Astrocyte (in vitro differentiated cells and primary cell): ENCODE measurements at regions not wholly inside any gene's neighbourhood (a gene's known extent, or its start where the extent isn't known, plus 50 kb on each side); places are given as distances from the start of the nearest gene placed in this dataset.

Experiments
- DNase-seq: peaks from one replicate; pipeline ENCODE4 v3.0.0-alpha.2; 2010; ENCODE audit warnings: low read depth
- FAIRE-seq: peaks from 2 replicates; lab custom pipeline; 2011; peaks lifted over from hg19 to GRCh38; lab: Jason Lieb, UNC
- H2AFZ ChIP-seq: 2 replicates; pipeline ENCODE4 v1.6.0; 2012; ENCODE audit warnings: low read depth, low read length, inconsistent platforms
- H3K27ac ChIP-seq: 2 replicates; pipeline ENCODE4 v1.5.1; 2011; ENCODE audit warnings: low read depth, low read length, inconsistent platforms
- H3K27me3 ChIP-seq: 2 replicates; pipeline ENCODE4 v1.6.0; 2011; ENCODE audit warnings: low read length, inconsistent platforms; ENCODE audit not compliant: insufficient read depth
- H3K36me3 ChIP-seq: 2 replicates; pipeline ENCODE4 v1.5.1; 2011; ENCODE audit warnings: low read length, inconsistent platforms; ENCODE audit not compliant: insufficient read depth
- H3K4me1 ChIP-seq: 2 replicates; pipeline ENCODE4 v1.5.1; 2011; ENCODE audit warnings: low read length, inconsistent platforms; ENCODE audit not compliant: insufficient read depth
- H3K4me2 ChIP-seq: 2 replicates; pipeline ENCODE4 v1.6.0; 2012; ENCODE audit warnings: low read length, inconsistent platforms
- H3K4me3 ChIP-seq: 2 replicates; pipeline ENCODE4 v1.5.1; 2011; ENCODE audit warnings: low read depth, mild to moderate bottlenecking, low read length, inconsistent platforms; ENCODE audit not compliant: insufficient read depth
- H3K79me2 ChIP-seq: 2 replicates; pipeline ENCODE4 v1.6.0; 2012; ENCODE audit warnings: mild to moderate bottlenecking, low read length, inconsistent platforms; ENCODE audit not compliant: insufficient read depth
- H3K9ac ChIP-seq: 2 replicates; pipeline ENCODE4 v1.6.0; 2012; ENCODE audit warnings: mild to moderate bottlenecking, low read length, inconsistent platforms
- H3K9me3 ChIP-seq: 2 replicates; pipeline ENCODE4 v1.5.1; 2012; ENCODE audit warnings: low read depth, mild to moderate bottlenecking, low read length, inconsistent platforms; ENCODE audit not compliant: insufficient read depth
- H4K20me1 ChIP-seq: 2 replicates; pipeline ENCODE4 v1.6.0; 2012; ENCODE audit warnings: low read length, inconsistent platforms; ENCODE audit not compliant: insufficient read depth
- H3K27ac Mint-ChIP-seq: one replicate; pipeline ENCODE4 v1.8.0; 2021; ENCODE audit warnings: mild to moderate bottlenecking, mixed read lengths; ENCODE audit not compliant: unreplicated experiment
- H3K27me3 Mint-ChIP-seq: one replicate; pipeline ENCODE4 v1.8.0; 2021; ENCODE audit warnings: low read depth, mixed read lengths; ENCODE audit not compliant: unreplicated experiment
- H3K36me3 Mint-ChIP-seq: one replicate; pipeline ENCODE4 v1.8.0; 2021; ENCODE audit warnings: low read depth, mixed read lengths; ENCODE audit not compliant: unreplicated experiment
- H3K4me1 Mint-ChIP-seq: one replicate; pipeline ENCODE4 v1.8.0; 2021; ENCODE audit warnings: low read depth, mixed read lengths; ENCODE audit not compliant: unreplicated experiment
- H3K4me3 Mint-ChIP-seq: one replicate; pipeline ENCODE4 v1.8.0; 2021; ENCODE audit warnings: mild to moderate bottlenecking, moderate library complexity, mixed read lengths; ENCODE audit not compliant: unreplicated experiment
- H3K9me3 Mint-ChIP-seq: one replicate; pipeline ENCODE4 v1.8.0; 2021; ENCODE audit warnings: mild to moderate bottlenecking, mixed read lengths; ENCODE audit not compliant: unreplicated experiment
- CTCF ChIP-seq: IDR thresholded peaks from 2 replicates; pipeline ENCODE4 v1.5.1; 2011; ENCODE audit warnings: low read depth, mild to moderate bottlenecking, inconsistent platforms, low read length, moderate library complexity; ENCODE audit not compliant: insufficient read depth
- EZH2 ChIP-seq: IDR thresholded peaks from 2 replicates; pipeline ENCODE4 v1.6.1; 2012; ENCODE audit warnings: mild to moderate bottlenecking, low read length, inconsistent platforms; ENCODE audit not compliant: insufficient read depth

- Mint-ChIP-seq H3K36me3 (no peaks in the 10 kb centered on the region), H3K4me3 (no peak overlapping the region), H3K4me1 (no peaks in the 10 kb centered on the region), H3K27ac (no peak overlapping the region), H3K27me3 (no peaks in the 10 kb centered on the region), H3K9me3 (no peaks in the 10 kb centered on the region)
- H3K4me3 ChIP-seq: no peak overlapping the region
- H3K79me2 ChIP-seq: no peaks in the 10 kb centered on the region
- no peak for TF ChIP-seq EZH2
- TF ChIP-seq CTCF: no peak
- no peaks in the 10 kb centered on the region for H4K20me1 ChIP-seq
- H3K27me3 ChIP-seq: no peaks in the 10 kb centered on the region
- no peak overlapping the region for H3K27ac ChIP-seq
- no peaks in the 10 kb centered on the region for H3K9me3 ChIP-seq
- no peak overlapping the region for H2AFZ ChIP-seq
- no peak overlapping the region for H3K4me2 ChIP-seq
- H3K36me3 ChIP-seq: no peaks in the 10 kb centered on the region
- H3K9ac ChIP-seq: no peak overlapping the region
- DNase-seq: no peak
- no peaks in the 10 kb centered on the region for H3K4me1 ChIP-seq
- no peak for FAIRE-seq
Observed at GRCh38 chr4:129167640-129168260, 71.8 kb downstream of the C4orf33 start.

DNA sequence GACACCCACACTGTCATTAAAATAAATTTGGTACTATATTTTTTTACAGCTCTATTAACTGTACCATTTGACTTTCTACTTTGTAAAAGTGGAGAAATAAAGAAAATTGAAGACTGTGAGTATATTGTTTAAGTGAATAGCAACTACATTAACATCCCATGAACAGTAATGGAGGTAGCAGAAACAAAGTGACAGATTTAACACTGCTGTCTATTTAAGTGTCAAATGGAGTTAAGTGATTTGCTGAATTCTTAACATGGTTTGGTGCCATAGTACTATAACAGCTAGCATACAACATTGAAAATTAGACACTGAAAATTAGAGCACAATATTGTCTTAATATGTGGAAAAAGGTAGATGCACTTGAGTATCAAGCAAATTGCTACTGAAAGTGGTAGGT lies 76.2 kb downstream of the C4orf33 start:
- no peak overlapping the region for H3K4me2 ChIP-seq
- no peak for FAIRE-seq
- Mint-ChIP-seq H3K27ac (no peak overlapping the region), H3K9me3 (no peaks in the 10 kb centered on the region), H3K4me3 (no peak overlapping the region), H3K4me1 (no peaks in the 10 kb centered on the region), H3K27me3 (no peaks in the 10 kb centered on the region), H3K36me3 (no peaks in the 10 kb centered on the region)
- no peaks in the 10 kb centered on the region for H3K9me3 ChIP-seq
- H4K20me1 ChIP-seq: no peaks in the 10 kb centered on the region
- TF ChIP-seq CTCF (no peak), EZH2 (no peak)
- DNase-seq: no peak
- H3K79me2 ChIP-seq: no peaks in the 10 kb centered on the region
- no peaks in the 10 kb centered on the region for H3K36me3 ChIP-seq
- no peak overlapping the region for H2AFZ ChIP-seq
- no peaks in the 10 kb centered on the region for H3K4me1 ChIP-seq
- H3K4me3 ChIP-seq: no peak overlapping the region
- H3K27ac ChIP-seq: no peak overlapping the region
- H3K9ac ChIP-seq: no peak overlapping the region
- no peaks in the 10 kb centered on the region for H3K27me3 ChIP-seq

GRCh38 chr4:129176864-129177263 lies 80.9 kb downstream of the C4orf33 start:
- Histone ChIP-seq H2AFZ (no peak overlapping the region), H3K36me3 (no peaks in the 10 kb centered on the region), H3K27ac (no peak overlapping the region), H4K20me1 (no peaks in the 10 kb centered on the region), H3K9me3 (no peaks in the 10 kb centered on the region), H3K27me3 (no peaks in the 10 kb centered on the region), H3K4me2 (no peak overlapping the region), H3K4me3 (no peak overlapping the region), H3K4me1 (no peaks in the 10 kb centered on the region), H3K9ac (no peak overlapping the region), H3K79me2 (no peaks in the 10 kb centered on the region)
- TF ChIP-seq EZH2: no peak
- TF ChIP-seq CTCF: no peak
- no peak overlapping the region for H3K27ac Mint-ChIP-seq
- FAIRE-seq (no peak), DNase-seq (no peak)
- H3K9me3 Mint-ChIP-seq: no peaks in the 10 kb centered on the region
- no peaks in the 10 kb centered on the region for H3K27me3 Mint-ChIP-seq
- no peaks in the 10 kb centered on the region for H3K36me3 Mint-ChIP-seq
- H3K4me3 Mint-ChIP-seq: no peak overlapping the region
- peaks cover 4% of the 10 kb centered on the region for H3K4me1 Mint-ChIP-seq
